Panc1 (cell line): ENCODE measurements at regions not wholly inside any gene's neighbourhood (a gene's known extent, or its start where the extent isn't known, plus 50 kb on each side); places are given as distances from the start of the nearest gene placed in this dataset.

Experiments
- POLR2AphosphoS5 ChIP-seq: IDR thresholded peaks from 2 replicates; pipeline ENCODE4 v1.6.1; 2012; ENCODE audit warnings: mild to moderate bottlenecking, low read depth, low read length, moderate library complexity
- TF ChIP-seq, protein P1 (sequence below): fragments of 450-650 bp; IDR thresholded peaks from 2 replicates; pipeline ENCODE4 v1.5.1; 2017; ENCODE audit warnings: mild to moderate bottlenecking

DNA sequence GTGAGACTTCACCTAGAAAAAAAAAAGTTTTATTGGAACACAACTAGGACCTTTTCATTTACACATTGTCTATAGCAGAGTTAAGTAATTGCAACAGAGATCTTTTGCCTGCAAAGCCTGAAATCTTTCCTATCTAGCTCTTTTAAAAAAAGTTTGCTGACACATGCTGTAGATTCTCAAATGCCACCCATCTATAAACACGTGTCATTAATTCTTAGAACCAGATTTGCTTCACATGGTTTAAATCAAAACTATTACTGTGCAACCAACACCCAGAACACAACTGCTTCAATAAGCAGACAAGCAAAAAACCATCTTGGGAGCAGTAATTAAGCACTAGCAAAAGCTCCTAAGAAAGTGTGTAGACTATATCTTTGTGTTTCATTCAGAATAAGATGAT, 55.0 kb downstream of the OXSM start:
- TF ChIP-seq, protein P1, sequence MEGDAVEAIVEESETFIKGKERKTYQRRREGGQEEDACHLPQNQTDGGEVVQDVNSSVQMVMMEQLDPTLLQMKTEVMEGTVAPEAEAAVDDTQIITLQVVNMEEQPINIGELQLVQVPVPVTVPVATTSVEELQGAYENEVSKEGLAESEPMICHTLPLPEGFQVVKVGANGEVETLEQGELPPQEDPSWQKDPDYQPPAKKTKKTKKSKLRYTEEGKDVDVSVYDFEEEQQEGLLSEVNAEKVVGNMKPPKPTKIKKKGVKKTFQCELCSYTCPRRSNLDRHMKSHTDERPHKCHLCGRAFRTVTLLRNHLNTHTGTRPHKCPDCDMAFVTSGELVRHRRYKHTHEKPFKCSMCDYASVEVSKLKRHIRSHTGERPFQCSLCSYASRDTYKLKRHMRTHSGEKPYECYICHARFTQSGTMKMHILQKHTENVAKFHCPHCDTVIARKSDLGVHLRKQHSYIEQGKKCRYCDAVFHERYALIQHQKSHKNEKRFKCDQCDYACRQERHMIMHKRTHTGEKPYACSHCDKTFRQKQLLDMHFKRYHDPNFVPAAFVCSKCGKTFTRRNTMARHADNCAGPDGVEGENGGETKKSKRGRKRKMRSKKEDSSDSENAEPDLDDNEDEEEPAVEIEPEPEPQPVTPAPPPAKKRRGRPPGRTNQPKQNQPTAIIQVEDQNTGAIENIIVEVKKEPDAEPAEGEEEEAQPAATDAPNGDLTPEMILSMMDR, result no peak
- no peak for TF ChIP-seq POLR2AphosphoS5
